A673 (cell line): ENCODE measurements at regions not wholly inside any gene's neighbourhood (a gene's known extent, or its start where the extent isn't known, plus 50 kb on each side); places are given as distances from the start of the nearest gene placed in this dataset.

Experiments
- BruUV-seq: library from RNA; stranded (reverse); fragments of 400-500 nt; replicated peaks from 2 replicates; lab custom pipeline; 2021; lab: Mats Ljungman, UMichigan
- CTCF ChIA-PET: fragments of 300-600 bp; sonication (Branson Sonifier 250); formaldehyde crosslinking; loops from one replicate; lab custom pipeline; 2022; ENCODE audit warnings: antibody characterized with exemption; lab: Charles Lee
- POLR2A ChIA-PET: fragments of 300-600 bp; sonication (Branson Sonifier 250); formaldehyde crosslinking; loops from one replicate; lab custom pipeline; 2022; ENCODE audit warnings: antibody characterized with exemption; ENCODE audit not compliant: low non-redundant PET; lab: Charles Lee
- DNase-seq: peaks from one replicate; pipeline ENCODE4 v3.0.0-alpha.2; 2015; ENCODE audit warnings: low spot score
- H3K27ac ChIP-seq: fragments of 200-600 bp; sonication (generic); 2 replicates; pipeline ENCODE4 v1.5.1; 2016; ENCODE audit warnings: mixed run types, low read depth, mild to moderate bottlenecking, mixed read lengths, antibody characterized with exemption, low read length; ENCODE audit not compliant: poor library complexity, severe bottlenecking
- H3K27me3 ChIP-seq: fragments of 200-600 bp; sonication (generic); replicated peaks from 2 replicates; pipeline ENCODE4 v1.6.1; 2017; ENCODE audit warnings: mixed run types, low read depth, mild to moderate bottlenecking, mixed read lengths, antibody characterized with exemption, low read length; ENCODE audit not compliant: insufficient read depth, poor library complexity
- H3K36me3 ChIP-seq: fragments of 200-600 bp; sonication (generic); 2 replicates; pipeline ENCODE4 v1.6.1; 2016; ENCODE audit warnings: mixed run types, mild to moderate bottlenecking, mixed read lengths, antibody characterized with exemption, low read length; ENCODE audit not compliant: insufficient read depth, poor library complexity, severe bottlenecking
- H3K4me1 ChIP-seq: fragments of 200-600 bp; sonication (generic); 2 replicates; pipeline ENCODE4 v1.6.1; 2017; ENCODE audit warnings: mixed run types, mild to moderate bottlenecking, mixed read lengths, antibody characterized with exemption, low read length; ENCODE audit not compliant: insufficient read depth, poor library complexity, severe bottlenecking
- H3K4me3 ChIP-seq: fragments of 200-600 bp; sonication (generic); 2 replicates; pipeline ENCODE4 v1.5.1; 2016; ENCODE audit warnings: low read depth, mixed run types, mild to moderate bottlenecking, mixed read lengths, low read length; ENCODE audit not compliant: poor library complexity, severe bottlenecking
- H3K9me3 ChIP-seq: fragments of 200-600 bp; sonication (generic); 2 replicates; pipeline ENCODE4 v1.6.1; 2016; ENCODE audit warnings: mixed run types, low read depth, mild to moderate bottlenecking, mixed read lengths, antibody characterized with exemption, low read length; ENCODE audit not compliant: poor library complexity, severe bottlenecking
- EZH2 ChIP-seq: fragments of 200-600 bp; sonication (generic); IDR thresholded peaks from 2 replicates; pipeline ENCODE4 v1.6.1; 2017; ENCODE audit warnings: borderline replicate concordance, low read depth, mild to moderate bottlenecking, mixed read lengths, antibody characterized with exemption, low read length; ENCODE audit not compliant: poor library complexity, severe bottlenecking
- intact Hi-C: fragments of 100-400 bp; cut with micrococcal nuclease; formaldehyde crosslinking; loops from one replicate; pipeline ENCODE4 v1.10.0; 2022; ENCODE audit not compliant: unreplicated experiment
- TF ChIP-seq, protein P1 (sequence below): fragments of 300-800, 200-600 bp; sonication (generic); conservative IDR thresholded peaks from 2 replicates; pipeline ENCODE4 v1.5.1; 2017; ENCODE audit warnings: low read depth, mild to moderate bottlenecking, antibody characterized with exemption, low read length, moderate library complexity, mixed read lengths

DNA sequence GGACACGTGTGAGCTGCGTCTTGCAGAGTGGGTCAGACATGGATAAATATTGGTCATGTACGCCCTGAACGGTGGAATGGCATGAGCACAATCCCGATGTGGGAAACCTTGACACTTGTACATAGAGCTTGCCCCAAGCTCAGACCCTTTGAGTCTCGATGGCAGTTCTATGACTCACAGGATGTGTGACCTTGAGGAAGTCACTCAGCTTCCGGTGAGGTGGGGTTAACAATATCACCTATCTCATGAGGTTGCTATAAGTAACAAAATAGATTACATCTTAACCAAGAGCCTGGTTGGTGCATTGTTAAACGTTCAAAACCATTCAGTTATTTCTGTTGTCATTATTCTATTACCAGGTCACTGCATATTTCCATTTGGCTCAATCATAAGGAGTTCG, 109.1 kb upstream of the TBL1X start:
- ChIA-PET POLR2A (no interaction called here), CTCF (no interaction called here)
- H3K27me3 ChIP-seq, result no peaks in the 10 kb centered on the region
- no peak overlapping the region for H3K4me3 ChIP-seq
- BruUV-seq, result no TSS peak
- intact Hi-C loops, result no loop called here
- H3K36me3 ChIP-seq, result no peaks in the 10 kb centered on the region
- H3K9me3 ChIP-seq, result no peaks in the 10 kb centered on the region
- H3K4me1 ChIP-seq, result no peaks in the 10 kb centered on the region
- no peak overlapping the region for H3K27ac ChIP-seq
- no peak for TF ChIP-seq EZH2
- TF ChIP-seq, protein P1, sequence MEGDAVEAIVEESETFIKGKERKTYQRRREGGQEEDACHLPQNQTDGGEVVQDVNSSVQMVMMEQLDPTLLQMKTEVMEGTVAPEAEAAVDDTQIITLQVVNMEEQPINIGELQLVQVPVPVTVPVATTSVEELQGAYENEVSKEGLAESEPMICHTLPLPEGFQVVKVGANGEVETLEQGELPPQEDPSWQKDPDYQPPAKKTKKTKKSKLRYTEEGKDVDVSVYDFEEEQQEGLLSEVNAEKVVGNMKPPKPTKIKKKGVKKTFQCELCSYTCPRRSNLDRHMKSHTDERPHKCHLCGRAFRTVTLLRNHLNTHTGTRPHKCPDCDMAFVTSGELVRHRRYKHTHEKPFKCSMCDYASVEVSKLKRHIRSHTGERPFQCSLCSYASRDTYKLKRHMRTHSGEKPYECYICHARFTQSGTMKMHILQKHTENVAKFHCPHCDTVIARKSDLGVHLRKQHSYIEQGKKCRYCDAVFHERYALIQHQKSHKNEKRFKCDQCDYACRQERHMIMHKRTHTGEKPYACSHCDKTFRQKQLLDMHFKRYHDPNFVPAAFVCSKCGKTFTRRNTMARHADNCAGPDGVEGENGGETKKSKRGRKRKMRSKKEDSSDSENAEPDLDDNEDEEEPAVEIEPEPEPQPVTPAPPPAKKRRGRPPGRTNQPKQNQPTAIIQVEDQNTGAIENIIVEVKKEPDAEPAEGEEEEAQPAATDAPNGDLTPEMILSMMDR, result no peak
- no peak for DNase-seq

DNA sequence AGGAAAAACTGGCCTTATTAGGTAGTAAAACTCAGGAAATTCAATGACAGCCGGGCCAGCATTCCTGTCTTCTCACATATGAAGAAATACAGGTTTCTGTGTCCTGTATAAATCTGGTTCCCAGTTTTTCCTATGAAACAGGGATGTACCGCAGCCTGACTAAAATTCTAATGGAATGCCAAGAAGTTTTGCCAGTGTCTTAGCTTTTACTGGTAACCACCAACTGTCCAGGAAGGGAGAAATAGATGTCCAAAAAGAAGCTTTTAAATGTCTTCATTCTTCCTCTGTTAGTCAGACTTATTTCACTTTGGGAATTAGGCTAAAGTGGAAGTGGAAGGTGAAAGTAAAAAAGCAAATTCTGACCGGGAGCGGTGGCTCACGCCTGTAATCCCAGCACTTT, 108.0 kb upstream of the TBL1X start:
- BruUV-seq, result no TSS peak
- POLR2A ChIA-PET, result no interaction called here
- TF ChIP-seq, protein P1, result no peak
- no peak for TF ChIP-seq EZH2
- DNase-seq, result no peak
- Histone ChIP-seq H3K27me3 (no peaks in the 10 kb centered on the region), H3K4me1 (no peaks in the 10 kb centered on the region), H3K27ac (no peak overlapping the region), H3K9me3 (no peaks in the 10 kb centered on the region), H3K36me3 (no peaks in the 10 kb centered on the region), H3K4me3 (no peak overlapping the region)
- intact Hi-C loops, result no loop called here
- CTCF ChIA-PET, result no interaction called here

DNA sequence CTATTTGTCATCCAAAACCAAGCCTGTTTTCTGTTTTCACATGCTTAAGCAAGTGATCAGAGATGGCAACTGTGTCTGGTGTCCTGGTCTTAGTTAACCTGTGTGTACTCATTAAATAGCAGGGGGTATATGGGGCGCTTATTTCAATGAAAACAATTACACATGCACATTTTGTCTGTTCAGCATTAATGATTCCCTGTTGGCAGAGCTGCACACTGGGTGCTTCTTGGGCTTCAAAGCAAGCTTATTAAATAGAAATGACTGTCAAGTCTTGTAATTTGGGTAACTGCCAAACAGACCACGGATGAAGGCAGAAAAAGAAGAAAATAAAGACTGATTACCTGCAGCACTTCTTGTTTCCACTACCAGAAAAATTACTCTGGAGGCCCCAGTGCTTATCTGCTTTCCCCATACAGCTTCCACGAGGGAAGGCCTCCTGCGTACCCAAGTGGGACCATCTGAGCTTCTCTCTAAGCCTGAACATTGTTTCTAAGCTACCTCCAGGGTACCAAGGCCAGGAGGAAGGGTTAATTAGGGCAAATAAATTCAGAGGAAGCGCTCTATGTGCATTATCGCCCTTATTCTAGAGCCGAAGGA, 107.2 kb upstream of the TBL1X start:
- intact Hi-C loops, result no loop called here
- no peaks in the 10 kb centered on the region for H3K36me3 ChIP-seq
- H3K9me3 ChIP-seq, result no peaks in the 10 kb centered on the region
- TF ChIP-seq, protein P1, result no peak
- no peak for TF ChIP-seq EZH2
- H3K4me3 ChIP-seq, result no peak overlapping the region
- ChIA-PET CTCF (no interaction called here), POLR2A (interaction anchor here (0.5 kb wide), 1 partner anchor 36 kb away, joined by 3 read pairs; no protein-coding TSS in a partner anchor)
- H3K4me1 ChIP-seq, result no peaks in the 10 kb centered on the region
- H3K27me3 ChIP-seq, result no peaks in the 10 kb centered on the region
- BruUV-seq, result no TSS peak
- no peak overlapping the region for H3K27ac ChIP-seq
- no peak for DNase-seq
